Neural crest cell (in vitro differentiated cells): ENCODE measurements at regions not wholly inside any gene's neighbourhood (a gene's known extent, or its start where the extent isn't known, plus 50 kb on each side); places are given as distances from the start of the nearest gene placed in this dataset.
"Not testable (repeated sequence)": the region's sequence is repeated elsewhere in the genome, so short reads cannot be mapped to it uniquely, and the experiment has no call there.

Experiments used
- DNase-seq: peaks from one replicate; pipeline ENCODE4 v3.0.0; 2021; ENCODE audit warnings: low read depth, mixed read lengths, low spot score
- H3K27ac Mint-ChIP-seq: one replicate; pipeline ENCODE4 v1.8.0; 2021; ENCODE audit warnings: mild to moderate bottlenecking, mixed read lengths; ENCODE audit not compliant: unreplicated experiment
- H3K27me3 Mint-ChIP-seq: 2 replicates; pipeline ENCODE4 v1.8.0; 2021; ENCODE audit warnings: low read depth, mild to moderate bottlenecking, mixed read lengths
- H3K36me3 Mint-ChIP-seq: 2 replicates; pipeline ENCODE4 v1.8.0; 2021; ENCODE audit warnings: low read depth, mild to moderate bottlenecking, mixed read lengths
- H3K4me1 Mint-ChIP-seq: 2 replicates; pipeline ENCODE4 v1.8.0; 2021; ENCODE audit warnings: mixed read lengths
- H3K4me3 Mint-ChIP-seq: one replicate; pipeline ENCODE4 v1.8.0; 2021; ENCODE audit warnings: mild to moderate bottlenecking, mixed read lengths
- H3K9me3 Mint-ChIP-seq: 2 replicates; pipeline ENCODE4 v1.8.0; 2021; ENCODE audit warnings: mixed read lengths
- CTCF ChIP-seq: fragments of 200-600 bp; sonication (generic); conservative IDR thresholded peaks from 2 replicates; pipeline ENCODE4 v1.5.0; 2021; ENCODE audit warnings: antibody characterized with exemption, mild to moderate bottlenecking

- no peaks in the 10 kb centered on the region for H3K9me3 Mint-ChIP-seq
- no peak for TF ChIP-seq CTCF
- no peaks in the 10 kb centered on the region for H3K36me3 Mint-ChIP-seq
- no peak overlapping the region for H3K27ac Mint-ChIP-seq
- H3K4me1 Mint-ChIP-seq = no peaks in the 10 kb centered on the region
- no peak overlapping the region for H3K4me3 Mint-ChIP-seq
- no peaks in the 10 kb centered on the region for H3K27me3 Mint-ChIP-seq
- DNase-seq = no peak
Measured at GRCh38 chr4:156117743-156118142, 164.1 kb upstream of the CTSO start.

DNA sequence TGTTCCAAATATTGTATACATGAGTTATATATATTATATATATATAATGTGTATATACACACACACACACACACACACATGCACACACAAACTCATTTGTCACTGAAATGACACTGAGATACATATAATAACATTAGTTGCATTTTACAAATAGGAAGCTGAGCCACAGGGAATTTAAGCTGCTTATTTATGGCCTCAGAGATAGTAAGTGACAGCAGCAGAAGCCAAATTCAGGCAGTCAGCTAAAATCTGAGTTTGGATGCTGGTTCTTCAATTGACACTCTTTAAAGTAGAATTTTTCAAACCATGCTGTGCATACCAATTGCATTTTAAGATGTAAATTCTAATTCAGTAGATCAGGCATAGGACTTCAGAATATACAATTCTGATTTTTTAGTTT, 163.3 kb upstream of the CTSO start:
- H3K27ac Mint-ChIP-seq = no peak overlapping the region
- H3K36me3 Mint-ChIP-seq = no peaks in the 10 kb centered on the region
- H3K4me1 Mint-ChIP-seq = no peaks in the 10 kb centered on the region
- no peak for TF ChIP-seq CTCF
- DNase-seq = no peak
- H3K27me3 Mint-ChIP-seq = no peaks in the 10 kb centered on the region
- no peak overlapping the region for H3K4me3 Mint-ChIP-seq
- no peaks in the 10 kb centered on the region for H3K9me3 Mint-ChIP-seq

DNA sequence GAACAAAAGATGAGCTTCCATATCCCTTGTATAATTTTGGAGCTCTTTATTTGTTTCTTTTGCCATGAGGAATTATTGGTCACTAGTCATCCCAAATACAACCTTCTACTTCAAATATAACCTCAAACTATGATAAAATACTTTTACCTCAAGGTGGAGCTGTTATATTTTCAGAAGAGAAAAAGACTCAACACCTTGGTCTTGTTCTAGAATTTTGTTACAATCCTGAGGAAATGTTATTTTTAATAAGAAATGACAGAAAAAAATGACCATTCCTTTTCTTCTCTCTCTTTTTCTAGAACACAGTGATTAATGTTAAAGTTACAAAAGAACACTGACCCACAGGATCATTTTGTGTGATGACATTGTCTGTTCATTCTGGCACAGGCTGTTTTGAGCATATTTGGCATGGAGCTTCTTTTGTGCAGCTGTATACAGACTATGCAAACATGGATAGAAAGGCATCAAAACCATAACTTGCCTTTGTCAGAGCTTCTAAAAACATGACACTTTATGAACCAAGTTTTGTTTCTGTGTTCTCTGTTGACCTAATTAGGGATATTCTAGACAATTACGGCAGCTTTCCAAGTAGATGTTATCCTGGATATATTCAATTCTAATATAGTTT, 159.6 kb upstream of the CTSO start:
- H3K4me3 Mint-ChIP-seq = no peak overlapping the region
- no peaks in the 10 kb centered on the region for H3K36me3 Mint-ChIP-seq
- TF ChIP-seq CTCF = peak; percentile 48
- no peaks in the 10 kb centered on the region for H3K4me1 Mint-ChIP-seq
- no peak for DNase-seq
- no peaks in the 10 kb centered on the region for H3K9me3 Mint-ChIP-seq
- H3K27ac Mint-ChIP-seq = no peak overlapping the region
- H3K27me3 Mint-ChIP-seq = no peaks in the 10 kb centered on the region

DNA sequence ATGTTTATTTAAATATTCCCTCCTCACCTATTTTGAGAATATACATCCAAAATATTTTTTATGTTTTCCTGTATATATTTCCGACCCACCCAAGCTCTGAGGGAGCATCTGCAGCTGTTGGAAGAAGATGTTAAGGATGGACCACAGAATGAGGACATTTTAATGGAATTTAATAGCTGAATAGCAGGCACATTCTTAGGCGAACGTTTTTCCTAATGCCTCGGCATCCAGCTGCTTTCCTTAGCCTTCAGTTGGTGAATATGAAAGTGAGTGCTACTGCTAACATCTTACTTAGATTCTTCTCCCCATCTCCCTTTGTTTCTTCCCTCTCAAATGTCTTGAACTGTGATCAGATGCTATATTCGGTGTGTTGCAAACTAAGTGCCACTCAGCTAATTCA, 158.0 kb upstream of the CTSO start:
- no peaks in the 10 kb centered on the region for H3K36me3 Mint-ChIP-seq
- no peak for TF ChIP-seq CTCF
- no peak overlapping the region for H3K4me3 Mint-ChIP-seq
- no peak for DNase-seq
- H3K9me3 Mint-ChIP-seq = no peaks in the 10 kb centered on the region
- no peak overlapping the region for H3K27ac Mint-ChIP-seq
- H3K4me1 Mint-ChIP-seq = no peaks in the 10 kb centered on the region
- H3K27me3 Mint-ChIP-seq = no peaks in the 10 kb centered on the region

- peak overlapping the region; percentile 50 for H3K27ac Mint-ChIP-seq
- no peak for DNase-seq
Measured at GRCh38 chr4:156109943-156110900, 156.6 kb upstream of the CTSO start.

GRCh38 chr4:156109087-156109486, 155.4 kb upstream of the CTSO start:
- H3K9me3 Mint-ChIP-seq, H3K4me3 Mint-ChIP-seq, DNase-seq, H3K36me3 Mint-ChIP-seq, H3K27me3 Mint-ChIP-seq, H3K27ac Mint-ChIP-seq, H3K4me1 Mint-ChIP-seq: not testable (repeated sequence)

More at GRCh38 chr4:156109943-156110900, 156.6 kb upstream of the CTSO start:
- Mint-ChIP-seq H3K4me1 (no peaks in the 10 kb centered on the region), H3K36me3 (no peaks in the 10 kb centered on the region), H3K27me3 (no peaks in the 10 kb centered on the region), H3K9me3 (no peaks in the 10 kb centered on the region), H3K4me3 (no peak overlapping the region)
- peak; percentile 35 for TF ChIP-seq CTCF
